Pancreas (tissue), 10 donors: ENCODE measurements at regions not wholly inside any gene's neighbourhood (a gene's known extent, or its start where the extent isn't known, plus 50 kb on each side); places are given as distances from the start of the nearest gene placed in this dataset.

Experiments
- ATAC-seq, 4 donors: fragments of 200-7000 bp; cut with Tn5 transposase; one replicate each; pipeline versions ENCODE4 v1.8.0 to v1.9.1; 2020; ENCODE audit warnings: mild to moderate bottlenecking in 4 of 4, moderate library complexity in 4 of 4
- DNase-seq, 6 donors: peaks; one replicate each; pipeline ENCODE4 v3.0.0-alpha.2; 2020
- FAIRE-seq: peaks from 2 replicates; lab custom pipeline; 2012; peaks lifted over from hg19 to GRCh38; lab: Jason Lieb, UNC
- H3K27ac ChIP-seq, 4 donors: fragments of 200-600 bp; sonication (generic); 1 replicate in 3 of 4; 2 replicates in 1 of 4; pipeline versions ENCODE4 v1.5.0 to v1.8.0; 2020
- H3K27me3 ChIP-seq, 4 donors: fragments of 200-600 bp; one replicate each; pipeline ENCODE4 v1.8.0; 2021
- H3K36me3 ChIP-seq, 3 donors: fragments of 200-600 bp; sonication (generic) in 1 of 3; one replicate each; pipeline versions ENCODE4 v1.5.0 to v1.8.0; 2020 to 2021
- H3K4me1 ChIP-seq, 3 donors: fragments of 200-600 bp; one replicate each; pipeline ENCODE4 v1.8.0; 2021
- H3K4me3 ChIP-seq, 4 donors: fragments of 200-600 bp; sonication (generic) in 2 of 4; one replicate each; pipeline versions ENCODE4 v1.5.0 to v1.8.0; 2020 to 2021
- H3K9me3 ChIP-seq, 4 donors: fragments of 200-600 bp; one replicate each; pipeline ENCODE4 v1.8.0; 2021
- WGBS, 2 donors: extraction: QIAGEN DNeasy Blood & Tissue Kit; methylation state at CpG; one replicate each; pipeline ENCODE4 v1.1.7; 2013; 5-methylcytosine and 5-hydroxymethylcytosine counted together
- intact Hi-C, 3 donors: fragments of 100-400 bp; cut with DNase I; formaldehyde crosslinking; loops; one replicate each; pipeline versions ENCODE4 v1.11.1 to v1.14.2; 2022
- TF ChIP-seq, protein P1 (sequence below), 4 donors: fragments of 200-600 bp; sonication (generic) in 3 of 4; IDR thresholded peaks; one replicate each; pipeline versions ENCODE4 v1.5.0 to v1.8.0; 2021; ENCODE audit warnings: antibody characterized with exemption in 4 of 4
- donor health status: healthy with polysubstance abuse.
- donor health status: DM: no; HTN: no; CAD: no; lungs with moderate emphysema.
- donor health status: DM: no; HTN: no; CAD: no.
- donor health status: control.
- donor health status: control.
- donor health status: Bipolar disorder and iron deficiency.
- donor health status: DM: yes; HTN: yes; CAD: no.
- donor health status: DM: no; HTN: no; CAD: no.
- donor health status: DM: no; HTN: no; CAD: no.
- donor health status: DM: yes; HTN: yes; CAD: no.

DNA sequence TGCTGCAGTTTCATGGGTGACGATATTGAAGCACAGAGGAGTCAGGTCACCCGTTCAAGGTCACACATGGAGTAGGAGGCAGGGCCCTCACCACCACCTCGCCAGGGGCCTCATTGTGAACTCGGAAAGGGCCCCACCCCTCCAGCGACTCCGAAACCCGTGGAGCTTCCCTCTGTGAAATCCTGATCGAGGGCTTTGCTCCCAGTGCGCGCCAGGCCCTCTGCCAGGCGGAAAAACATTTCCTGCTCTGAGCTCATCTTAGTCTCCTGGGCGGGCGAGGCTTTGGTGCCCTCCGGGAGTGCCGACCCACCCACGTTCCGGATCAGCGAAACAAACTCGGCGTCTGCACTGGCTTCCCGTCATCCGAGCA is 75.0 kb upstream of the FCN1 start:
- no peak overlapping the region for H3K27ac ChIP-seq
- no peaks in the 10 kb centered on the region for H3K36me3 ChIP-seq
- ATAC-seq (no peak), DNase-seq (peak in 2 of 6 donors; percentile 8 to 30), FAIRE-seq (no peak)
- H3K4me3 ChIP-seq = no peak overlapping the region
- 71 to 78% methylated on average over 22 of the region's 22 CpGs for WGBS, 2 donors
- no peaks in the 10 kb centered on the region for H3K4me1 ChIP-seq
- intact Hi-C loops = no loop called here
- TF ChIP-seq, protein P1, sequence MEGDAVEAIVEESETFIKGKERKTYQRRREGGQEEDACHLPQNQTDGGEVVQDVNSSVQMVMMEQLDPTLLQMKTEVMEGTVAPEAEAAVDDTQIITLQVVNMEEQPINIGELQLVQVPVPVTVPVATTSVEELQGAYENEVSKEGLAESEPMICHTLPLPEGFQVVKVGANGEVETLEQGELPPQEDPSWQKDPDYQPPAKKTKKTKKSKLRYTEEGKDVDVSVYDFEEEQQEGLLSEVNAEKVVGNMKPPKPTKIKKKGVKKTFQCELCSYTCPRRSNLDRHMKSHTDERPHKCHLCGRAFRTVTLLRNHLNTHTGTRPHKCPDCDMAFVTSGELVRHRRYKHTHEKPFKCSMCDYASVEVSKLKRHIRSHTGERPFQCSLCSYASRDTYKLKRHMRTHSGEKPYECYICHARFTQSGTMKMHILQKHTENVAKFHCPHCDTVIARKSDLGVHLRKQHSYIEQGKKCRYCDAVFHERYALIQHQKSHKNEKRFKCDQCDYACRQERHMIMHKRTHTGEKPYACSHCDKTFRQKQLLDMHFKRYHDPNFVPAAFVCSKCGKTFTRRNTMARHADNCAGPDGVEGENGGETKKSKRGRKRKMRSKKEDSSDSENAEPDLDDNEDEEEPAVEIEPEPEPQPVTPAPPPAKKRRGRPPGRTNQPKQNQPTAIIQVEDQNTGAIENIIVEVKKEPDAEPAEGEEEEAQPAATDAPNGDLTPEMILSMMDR (IDR thresholded peaks at IDR 0.05) = no peak
- no peaks in the 10 kb centered on the region for H3K27me3 ChIP-seq
- no peaks in the 10 kb centered on the region for H3K9me3 ChIP-seq

DNA sequence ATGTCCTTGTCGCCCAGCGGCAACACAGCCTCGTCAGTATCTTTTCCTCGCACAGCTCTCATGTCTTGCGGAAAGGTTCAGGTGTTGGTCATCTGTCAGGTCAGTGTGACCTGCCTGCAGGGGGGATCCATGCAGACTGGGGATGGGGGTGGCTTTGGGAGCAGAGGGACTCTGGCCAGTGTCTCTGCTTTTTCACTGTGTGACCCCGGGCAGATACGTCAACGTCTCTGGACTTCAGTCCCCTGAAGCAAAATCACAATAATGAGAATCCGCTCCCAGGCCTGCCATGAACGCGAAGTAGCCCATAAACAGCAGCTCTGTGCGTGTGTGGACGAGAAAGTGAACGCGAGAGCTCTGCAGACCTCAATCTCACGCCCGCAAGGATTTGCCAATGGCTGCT is 75.7 kb upstream of the FCN1 start:
- Histone ChIP-seq H3K4me3 (no peak overlapping the region), H3K4me1 (no peaks in the 10 kb centered on the region), H3K9me3 (no peaks in the 10 kb centered on the region), H3K27ac (no peak overlapping the region), H3K27me3 (no peaks in the 10 kb centered on the region), H3K36me3 (no peaks in the 10 kb centered on the region)
- peak in 2 of 6 donors; percentile 5 to 31 for DNase-seq
- no peak for ATAC-seq
- TF ChIP-seq, protein P1 (IDR thresholded peaks at IDR 0.05) = no peak
- WGBS, 2 donors = 77 to 84% methylated on average over 17 of the region's 17 CpGs
- FAIRE-seq = no peak
- intact Hi-C loops = no loop called here

DNA sequence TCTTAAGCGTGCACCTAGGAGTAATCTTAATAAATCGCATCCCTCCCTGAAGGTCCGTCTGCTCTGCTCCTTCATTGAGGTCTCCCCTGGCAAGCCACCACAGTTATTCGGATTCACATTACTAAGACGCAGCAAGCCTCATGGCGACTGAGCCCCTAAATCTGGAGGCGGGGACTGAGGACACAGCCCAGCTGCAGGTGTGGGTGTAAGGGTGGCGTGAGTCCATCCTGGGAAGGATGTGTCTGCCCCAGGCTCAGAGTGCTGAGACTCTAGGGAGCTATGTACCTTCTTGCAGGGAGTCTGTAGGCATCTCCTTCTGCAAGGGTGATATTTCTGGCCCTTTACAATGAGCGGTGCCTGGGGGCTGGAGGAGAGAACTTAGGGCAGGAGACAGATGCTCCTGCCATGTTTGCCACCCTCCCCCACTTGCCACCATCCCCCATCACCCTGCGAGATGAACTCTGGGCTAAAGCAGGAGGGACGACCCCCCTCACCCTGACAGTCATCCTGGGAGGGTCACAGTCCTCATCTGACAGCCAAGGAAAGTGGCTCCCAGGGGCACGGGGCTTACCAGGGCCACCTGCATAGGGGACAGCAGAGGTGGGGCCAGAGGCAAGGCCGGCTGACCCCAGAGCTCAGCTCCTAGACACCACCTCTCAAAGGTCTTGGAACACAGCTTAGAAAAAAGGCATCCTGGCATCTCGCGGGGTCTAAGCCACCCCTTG is 76.4 kb upstream of the FCN1 start:
- peak in 2 of 6 donors; percentile 8 to 23 for DNase-seq
- no peaks in the 10 kb centered on the region for H3K27me3 ChIP-seq
- H3K4me1 ChIP-seq = no peaks in the 10 kb centered on the region
- TF ChIP-seq, protein P1 (IDR thresholded peaks at IDR 0.05) = no peak
- WGBS, 2 donors = 63 to 73% methylated on average over 15 of the region's 15 CpGs
- H3K4me3 ChIP-seq = no peak overlapping the region
- no peak overlapping the region for H3K27ac ChIP-seq
- FAIRE-seq = no peak
- H3K36me3 ChIP-seq = no peaks in the 10 kb centered on the region
- intact Hi-C loops = no loop called here
- H3K9me3 ChIP-seq = no peaks in the 10 kb centered on the region
- no peak for ATAC-seq

DNA sequence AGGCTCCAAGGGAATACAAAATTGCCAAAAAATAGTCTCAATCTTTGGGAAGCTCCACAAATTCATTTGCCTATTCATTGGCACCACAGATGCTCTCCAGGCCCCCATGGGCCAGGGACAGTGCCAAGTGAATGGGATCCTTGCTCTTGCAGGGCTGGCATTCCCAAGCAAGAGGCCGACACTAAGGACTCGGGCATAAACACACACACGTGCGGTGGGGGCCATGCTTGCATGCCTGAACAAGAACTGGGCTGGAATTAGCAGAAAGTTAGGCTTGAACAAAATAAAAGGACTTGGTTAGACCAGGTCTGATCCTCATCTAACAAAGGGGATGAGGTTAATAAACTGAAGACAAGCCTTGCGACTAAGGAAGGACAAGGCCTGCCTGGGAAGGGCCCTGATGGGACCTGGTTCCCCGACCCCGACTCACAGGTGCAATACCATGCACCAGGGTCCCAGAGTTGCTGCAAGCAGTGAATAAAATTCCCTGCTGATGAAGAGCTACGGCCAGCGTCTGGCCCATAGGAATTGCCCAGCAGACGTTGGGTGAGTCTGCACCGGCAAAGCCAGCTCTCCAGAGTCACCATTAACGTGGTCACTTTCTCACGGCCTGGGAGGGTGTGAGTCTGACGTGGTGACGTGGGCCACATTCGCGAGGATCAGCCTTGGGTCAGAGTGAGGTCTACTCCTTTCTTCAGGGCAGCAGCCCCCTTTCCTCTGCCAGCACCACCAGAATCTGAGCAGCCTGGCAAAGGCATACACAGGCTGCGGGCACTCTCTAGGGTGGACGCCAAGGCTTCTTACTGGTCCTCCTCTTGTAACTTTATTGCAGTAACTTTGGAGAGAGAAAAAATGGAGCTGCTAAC is 77.4 kb upstream of the FCN1 start:
- DNase-seq (peak in 1 of 6 donors; percentile 39), ATAC-seq (no peak), FAIRE-seq (no peak)
- 73 to 82% methylated on average over 19 of the region's 19 CpGs for WGBS, 2 donors
- Histone ChIP-seq H3K9me3 (no peaks in the 10 kb centered on the region), H3K36me3 (no peaks in the 10 kb centered on the region), H3K27me3 (no peaks in the 10 kb centered on the region), H3K4me3 (no peak overlapping the region), H3K4me1 (no peaks in the 10 kb centered on the region), H3K27ac (no peak overlapping the region)
- TF ChIP-seq, protein P1 (IDR thresholded peaks at IDR 0.05) = no peak
- intact Hi-C loops = no loop called here

DNA sequence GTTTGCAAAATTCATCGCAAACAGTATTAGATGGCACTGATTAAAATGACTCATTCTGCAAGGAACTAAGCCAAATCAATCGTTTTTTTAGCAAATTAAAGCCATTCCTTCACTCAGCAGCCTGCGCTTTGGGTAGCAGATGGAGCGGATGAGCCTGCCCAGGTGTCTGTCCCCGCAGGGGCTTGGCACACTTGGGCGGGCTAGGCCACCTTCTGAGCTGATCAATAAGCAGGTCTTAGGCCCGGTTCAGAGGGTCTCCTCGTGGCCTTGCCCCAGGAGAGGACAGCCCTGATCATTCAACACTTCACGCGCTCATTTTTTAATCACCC is 78.0 kb upstream of the FCN1 start:
- TF ChIP-seq, protein P1 (IDR thresholded peaks at IDR 0.05) = no peak
- peak in 1 of 6 donors; percentile 13 for DNase-seq
- H3K4me3 ChIP-seq = no peak overlapping the region
- ATAC-seq = no peak
- intact Hi-C loops = no loop called here
- no peaks in the 10 kb centered on the region for H3K9me3 ChIP-seq
- no peaks in the 10 kb centered on the region for H3K36me3 ChIP-seq
- no peaks in the 10 kb centered on the region for H3K4me1 ChIP-seq
- 65 to 72% methylated on average over 10 of the region's 10 CpGs for WGBS, 2 donors
- no peak for FAIRE-seq
- H3K27me3 ChIP-seq = no peaks in the 10 kb centered on the region
- H3K27ac ChIP-seq = no peak overlapping the region
